ENCODE measurements at regions not wholly inside any gene's neighbourhood (a gene's known extent, or its start where the extent isn't known, plus 50 kb on each side); places are given as distances from the start of the nearest gene placed in this dataset.

DNA sequence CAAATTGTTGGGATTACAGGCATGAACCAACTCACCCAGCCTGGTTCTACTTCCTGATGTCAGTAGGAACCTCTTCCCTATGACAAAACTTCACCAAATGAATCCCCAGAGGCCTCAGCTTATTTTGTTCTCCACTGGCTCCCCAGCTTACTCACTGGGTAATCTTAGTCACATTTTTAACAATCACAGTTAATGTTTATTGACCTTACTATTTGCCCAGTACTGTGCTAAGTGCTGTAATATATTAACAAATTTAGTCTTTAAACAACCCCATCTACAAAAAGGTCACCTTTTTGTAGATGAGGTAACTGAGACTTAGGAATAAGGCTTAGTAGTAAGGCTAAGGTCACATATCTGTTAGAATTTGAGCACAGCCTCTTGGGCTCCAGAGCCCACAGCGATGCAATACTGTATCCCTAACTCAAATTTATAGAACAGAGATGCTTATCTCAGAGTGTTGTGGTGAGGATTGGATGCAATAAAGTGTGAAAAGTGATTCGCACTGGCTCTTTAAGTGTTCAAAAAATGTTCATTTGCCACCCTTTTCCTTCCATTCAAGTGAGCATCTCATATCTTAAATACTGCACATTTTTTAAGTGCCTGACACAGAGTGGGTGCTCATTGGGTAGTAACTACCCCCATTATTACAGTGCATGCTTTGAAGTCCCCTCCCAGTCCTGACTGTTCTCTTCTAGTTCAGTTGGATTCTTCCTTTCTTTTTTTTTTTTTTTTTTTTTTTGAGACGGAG lies 146.4 kb upstream of the ARHGAP5 start:
- Histone ChIP-seq H3K4me3 (ENCODE audit: low read length, poor library complexity, severe bottlenecking) (no peak overlapping the region), H3K4me1 (ENCODE audit: insufficient read depth, low read length, poor library complexity, severe bottlenecking) (peaks cover 6% of the 10 kb centered on the region), H3K36me3 (ENCODE audit: insufficient read depth, low read length) (no peaks in the 10 kb centered on the region), H3K27me3 (ENCODE audit: insufficient read depth, low read length, poor library complexity, severe bottlenecking) (no peaks in the 10 kb centered on the region), H3K9me3 (ENCODE audit: insufficient read depth, low read depth, low read length) (no peaks in the 10 kb centered on the region), H3K79me2 (ENCODE audit: insufficient read depth, low read length) (no peaks in the 10 kb centered on the region), H3K9me2 (replicated peaks; ENCODE audit: low read depth, low read length) (no peaks in the 10 kb centered on the region), H4K20me1 (ENCODE audit: insufficient read depth, low read length, poor library complexity, severe bottlenecking) (no peaks in the 10 kb centered on the region), H2AFZ (ENCODE audit: low read length) (no peak overlapping the region), H3F3A (ENCODE audit: low read depth) (no peaks in the 10 kb centered on the region), H3K9ac (ENCODE audit: low read depth, low read length, poor library complexity, severe bottlenecking) (no peak overlapping the region), H3K4me2 (ENCODE audit: low read depth, low read length, poor library complexity, severe bottlenecking) (no peak overlapping the region)
- TF ChIP-seq, protein P1, sequence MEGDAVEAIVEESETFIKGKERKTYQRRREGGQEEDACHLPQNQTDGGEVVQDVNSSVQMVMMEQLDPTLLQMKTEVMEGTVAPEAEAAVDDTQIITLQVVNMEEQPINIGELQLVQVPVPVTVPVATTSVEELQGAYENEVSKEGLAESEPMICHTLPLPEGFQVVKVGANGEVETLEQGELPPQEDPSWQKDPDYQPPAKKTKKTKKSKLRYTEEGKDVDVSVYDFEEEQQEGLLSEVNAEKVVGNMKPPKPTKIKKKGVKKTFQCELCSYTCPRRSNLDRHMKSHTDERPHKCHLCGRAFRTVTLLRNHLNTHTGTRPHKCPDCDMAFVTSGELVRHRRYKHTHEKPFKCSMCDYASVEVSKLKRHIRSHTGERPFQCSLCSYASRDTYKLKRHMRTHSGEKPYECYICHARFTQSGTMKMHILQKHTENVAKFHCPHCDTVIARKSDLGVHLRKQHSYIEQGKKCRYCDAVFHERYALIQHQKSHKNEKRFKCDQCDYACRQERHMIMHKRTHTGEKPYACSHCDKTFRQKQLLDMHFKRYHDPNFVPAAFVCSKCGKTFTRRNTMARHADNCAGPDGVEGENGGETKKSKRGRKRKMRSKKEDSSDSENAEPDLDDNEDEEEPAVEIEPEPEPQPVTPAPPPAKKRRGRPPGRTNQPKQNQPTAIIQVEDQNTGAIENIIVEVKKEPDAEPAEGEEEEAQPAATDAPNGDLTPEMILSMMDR (conservative IDR thresholded peaks at IDR 0.05; ENCODE audit: low read length), result no peak
- TF ChIP-seq EZH2phosphoT487 (IDR thresholded peaks at IDR 0.05; ENCODE audit: borderline replicate concordance), result no peak

DNA sequence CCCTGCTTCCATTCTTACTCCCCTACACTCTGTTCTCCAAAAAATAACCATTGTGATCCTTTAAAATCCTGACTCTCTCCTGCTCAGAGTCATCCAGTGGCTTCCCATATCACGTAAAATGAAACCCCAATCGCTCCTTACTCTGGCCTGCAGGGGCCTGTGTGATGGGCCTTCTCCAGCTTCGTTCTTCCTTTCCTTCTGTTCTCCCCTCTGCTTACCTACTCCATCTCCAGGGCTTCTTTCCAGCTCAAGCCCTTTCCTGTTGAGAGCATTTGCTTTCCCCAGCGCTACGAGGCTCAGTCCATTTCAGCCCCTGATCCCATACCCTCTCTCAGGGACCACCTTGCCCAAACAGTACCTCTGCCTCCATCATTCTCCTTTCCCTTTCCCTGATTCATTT lies 144.4 kb upstream of the ARHGAP5 start:
- TF ChIP-seq EZH2phosphoT487 (IDR thresholded peaks at IDR 0.05; ENCODE audit: borderline replicate concordance), result no peak
- TF ChIP-seq, protein P1 (conservative IDR thresholded peaks at IDR 0.05; ENCODE audit: low read length), result no peak
- H3K4me3 ChIP-seq (ENCODE audit: low read length, poor library complexity, severe bottlenecking), result no peak overlapping the region
- H3K4me1 ChIP-seq (ENCODE audit: insufficient read depth, low read length, poor library complexity, severe bottlenecking), result peaks cover 9% of the 10 kb centered on the region
- no peak overlapping the region for H2AFZ ChIP-seq (ENCODE audit: low read length)
- no peaks in the 10 kb centered on the region for H3K9me3 ChIP-seq (ENCODE audit: insufficient read depth, low read depth, low read length)
- no peaks in the 10 kb centered on the region for H3F3A ChIP-seq (ENCODE audit: low read depth)
- no peaks in the 10 kb centered on the region for H4K20me1 ChIP-seq (ENCODE audit: insufficient read depth, low read length, poor library complexity, severe bottlenecking)
- H3K27me3 ChIP-seq (ENCODE audit: insufficient read depth, low read length, poor library complexity, severe bottlenecking), result no peaks in the 10 kb centered on the region
- H3K36me3 ChIP-seq (ENCODE audit: insufficient read depth, low read length), result no peaks in the 10 kb centered on the region
- H3K4me2 ChIP-seq (ENCODE audit: low read depth, low read length, poor library complexity, severe bottlenecking), result no peak overlapping the region
- H3K9me2 ChIP-seq (replicated peaks; ENCODE audit: low read depth, low read length), result no peaks in the 10 kb centered on the region
- no peak overlapping the region for H3K9ac ChIP-seq (ENCODE audit: low read depth, low read length, poor library complexity, severe bottlenecking)
- no peaks in the 10 kb centered on the region for H3K79me2 ChIP-seq (ENCODE audit: insufficient read depth, low read length)

DNA sequence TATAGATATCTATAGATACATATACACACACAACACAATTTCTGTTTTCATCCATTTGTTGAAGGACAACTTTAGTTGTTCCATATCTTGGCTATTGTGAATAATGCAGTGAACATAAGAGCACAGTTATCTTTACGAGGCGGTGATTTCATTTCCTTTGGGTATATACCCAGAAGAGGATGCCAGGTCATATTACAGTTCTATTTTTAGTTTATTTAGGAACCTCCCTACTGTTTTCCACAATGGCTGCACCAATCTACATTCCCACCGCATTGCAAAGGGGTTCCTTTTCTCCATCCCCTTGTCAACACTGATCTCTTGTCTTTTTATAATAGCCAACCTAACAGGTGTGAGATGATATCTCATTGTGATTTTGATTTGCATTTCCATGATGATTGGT lies 143.4 kb upstream of the ARHGAP5 start:
- H4K20me1 ChIP-seq (ENCODE audit: insufficient read depth, low read length, poor library complexity, severe bottlenecking), result no peaks in the 10 kb centered on the region
- no peak overlapping the region for H3K4me2 ChIP-seq (ENCODE audit: low read depth, low read length, poor library complexity, severe bottlenecking)
- TF ChIP-seq, protein P1 (conservative IDR thresholded peaks at IDR 0.05; ENCODE audit: low read length), result no peak
- no peak for TF ChIP-seq EZH2phosphoT487 (IDR thresholded peaks at IDR 0.05; ENCODE audit: borderline replicate concordance)
- no peaks in the 10 kb centered on the region for H3K36me3 ChIP-seq (ENCODE audit: insufficient read depth, low read length)
- H3K79me2 ChIP-seq (ENCODE audit: insufficient read depth, low read length), result no peaks in the 10 kb centered on the region
- H2AFZ ChIP-seq (ENCODE audit: low read length), result no peak overlapping the region
- H3K9me3 ChIP-seq (ENCODE audit: insufficient read depth, low read depth, low read length), result no peaks in the 10 kb centered on the region
- H3K4me3 ChIP-seq (ENCODE audit: low read length, poor library complexity, severe bottlenecking), result no peak overlapping the region
- H3K9ac ChIP-seq (ENCODE audit: low read depth, low read length, poor library complexity, severe bottlenecking), result no peak overlapping the region
- peaks cover 12% of the 10 kb centered on the region for H3K4me1 ChIP-seq (ENCODE audit: insufficient read depth, low read length, poor library complexity, severe bottlenecking)
- no peaks in the 10 kb centered on the region for H3K27me3 ChIP-seq (ENCODE audit: insufficient read depth, low read length, poor library complexity, severe bottlenecking)
- H3K9me2 ChIP-seq (replicated peaks; ENCODE audit: low read depth, low read length), result no peaks in the 10 kb centered on the region
- no peaks in the 10 kb centered on the region for H3F3A ChIP-seq (ENCODE audit: low read depth)
